NCI-H748 (cell line): ENCODE measurements at regions not wholly inside any gene's neighbourhood (a gene's known extent, or its start where the extent isn't known, plus 50 kb on each side); places are given as distances from the start of the nearest gene placed in this dataset.

Source experiments
- DNase-seq: peaks from one replicate; lab custom pipeline; 2025; ENCODE audit not compliant: unreplicated experiment; lab: John Stamatoyannopoulos, UW

- DNase-seq, result no peak
These were observed 93.8 kb downstream of the GPR63 start for GRCh38 chr6:96743496-96743895.

- peak; percentile 37 for DNase-seq
These were observed 94.6 kb downstream of the GPR63 start for GRCh38 chr6:96742702-96743101.

GRCh38 chr6:96735332-96735731, 101.9 kb downstream of the GPR63 start:
- DNase-seq, result peak; percentile 40

- DNase-seq, result no peak
These were observed 110.1 kb downstream of the GPR63 start for GRCh38 chr6:96727144-96727543.

GRCh38 chr6:96725296-96725695, 112.0 kb downstream of the GPR63 start:
- DNase-seq, result no peak

- peak; percentile 20 for DNase-seq
These were observed 112.6 kb downstream of the GPR63 start for GRCh38 chr6:96724641-96725040.

- DNase-seq, result no peak
These were observed 113.9 kb downstream of the GPR63 start for GRCh38 chr6:96723362-96723761.

GRCh38 chr6:96721227-96721626, 116.0 kb downstream of the GPR63 start:
- DNase-seq, result no peak

- DNase-seq, result peak; percentile 74
These were observed 121.1 kb downstream of the GPR63 start for GRCh38 chr6:96716221-96716620.

GRCh38 chr6:96715608-96716007, 121.7 kb downstream of the GPR63 start:
- DNase-seq, result no peak

- DNase-seq, result no peak
These were observed 132.6 kb downstream of the GPR63 start for GRCh38 chr6:96704713-96705112.

- no peak for DNase-seq
These were observed 134.7 kb downstream of the GPR63 start for GRCh38 chr6:96702626-96703025.

GRCh38 chr6:96700915-96701314, 136.4 kb downstream of the GPR63 start:
- no peak for DNase-seq

- DNase-seq, result peak; percentile 22
These were observed 131.5 kb downstream of the FHL5 start for GRCh38 chr6:96694429-96694828.

GRCh38 chr6:96687121-96687520, 124.2 kb downstream of the FHL5 start:
- DNase-seq, result no peak

- no peak for DNase-seq
These were observed 122.8 kb downstream of the FHL5 start for GRCh38 chr6:96685702-96686101.

- DNase-seq, result no peak
These were observed 121.0 kb downstream of the FHL5 start for GRCh38 chr6:96683819-96684528.

- DNase-seq, result no peak
These were observed 119.1 kb downstream of the FHL5 start for GRCh38 chr6:96682017-96682416.

GRCh38 chr6:96675597-96675996, 112.7 kb downstream of the FHL5 start:
- DNase-seq, result peak; percentile 79
